Erythroblast (primary cell): ENCODE measurements at regions not wholly inside any gene's neighbourhood (a gene's known extent, or its start where the extent isn't known, plus 50 kb on each side); places are given as distances from the start of the nearest gene placed in this dataset.

Source experiments
- GATA1 ChIP-seq: IDR thresholded peaks from 2 replicates; pipeline ENCODE4 v1.6.1; 2011; ENCODE audit warnings: low read depth, mild to moderate bottlenecking, control low read depth, low read length, moderate library complexity
- POLR2A ChIP-seq: IDR thresholded peaks from 2 replicates; pipeline ENCODE4 v1.6.1; 2011; ENCODE audit warnings: mild to moderate bottlenecking, low read length

DNA sequence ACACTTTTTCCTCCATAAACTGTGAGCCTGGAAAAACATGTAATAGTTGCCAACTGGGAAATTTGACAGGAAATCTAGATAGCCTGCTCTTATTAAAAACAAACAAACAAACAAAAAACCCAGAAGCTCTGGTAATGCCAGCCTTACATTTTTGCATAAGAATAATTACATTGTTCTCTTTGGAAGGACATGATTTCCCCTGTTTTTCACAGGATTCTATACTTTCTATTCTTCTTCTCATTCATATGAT, 137.9 kb downstream of the AEBP2 start:
- TF ChIP-seq POLR2A: no peak
- TF ChIP-seq GATA1: no peak
